HG02610 (cell line): ENCODE measurements at regions not wholly inside any gene's neighbourhood (a gene's known extent, or its start where the extent isn't known, plus 50 kb on each side); places are given as distances from the start of the nearest gene placed in this dataset.

Source experiments
- ATAC-seq: cut with Tn5 transposase; IDR thresholded peaks from one replicate; pipeline ENCODE4 v1.9.1; 2021; ENCODE audit warnings: mild to moderate bottlenecking, moderate library complexity; ENCODE audit not compliant: unreplicated experiment

GRCh38 chr2:126824663-126825062 lies 74.0 kb upstream of the TEX51 start:
- no peak for ATAC-seq

- ATAC-seq = no peak
Observed at GRCh38 chr2:126825316-126825715, 73.4 kb upstream of the TEX51 start.

GRCh38 chr2:126826491-126826890 lies 72.2 kb upstream of the TEX51 start:
- no peak for ATAC-seq

GRCh38 chr2:126827371-126827770 lies 71.3 kb upstream of the TEX51 start:
- no peak for ATAC-seq

GRCh38 chr2:126828051-126828450 lies 70.6 kb upstream of the TEX51 start:
- ATAC-seq = no peak

- ATAC-seq = no peak
Observed at GRCh38 chr2:126828491-126828890, 70.2 kb upstream of the TEX51 start.

- ATAC-seq = no peak
Observed at GRCh38 chr2:126831234-126832005, 67.3 kb upstream of the TEX51 start.

- ATAC-seq = no peak
Observed at GRCh38 chr2:126832014-126832413, 66.7 kb upstream of the TEX51 start.

- ATAC-seq = no peak
Observed at GRCh38 chr2:126832757-126833156, 65.9 kb upstream of the TEX51 start.

- ATAC-seq = no peak
Observed at GRCh38 chr2:126834006-126834659, 64.6 kb upstream of the TEX51 start.

GRCh38 chr2:126835261-126835660 lies 63.4 kb upstream of the TEX51 start:
- ATAC-seq = no peak

- ATAC-seq = no peak
Observed at GRCh38 chr2:126835831-126836230, 62.9 kb upstream of the TEX51 start.

GRCh38 chr2:126836761-126837679 lies 61.7 kb upstream of the TEX51 start:
- no peak for ATAC-seq

- no peak for ATAC-seq
Observed at GRCh38 chr2:126837966-126838715, 60.5 kb upstream of the TEX51 start.

- ATAC-seq = no peak
Observed at GRCh38 chr2:126838716-126838985, 60.0 kb upstream of the TEX51 start.

- no peak for ATAC-seq
Observed at GRCh38 chr2:126839796-126840195, 58.9 kb upstream of the TEX51 start.

GRCh38 chr2:126843081-126843480 lies 55.6 kb upstream of the TEX51 start:
- no peak for ATAC-seq

GRCh38 chr2:126846241-126846640 lies 52.4 kb upstream of the TEX51 start:
- ATAC-seq = no peak
